ENCODE measurements at regions not wholly inside any gene's neighbourhood (a gene's known extent, or its start where the extent isn't known, plus 50 kb on each side); places are given as distances from the start of the nearest gene placed in this dataset.
A peak's percentile ranks its signal among the peaks of the same experiment; 100 is the strongest.

- DNase-seq (ENCODE audit: low read depth) (no peak), FAIRE-seq (no peak)
- Histone ChIP-seq H3K27me3 (ENCODE audit: insufficient read depth, low read length) (no peaks in the 10 kb centered on the region), H2AFZ (ENCODE audit: low read depth, low read length) (no peak overlapping the region), H3K4me3 (ENCODE audit: insufficient read depth, low read depth, low read length) (no peak overlapping the region), H3K4me1 (ENCODE audit: insufficient read depth, low read length) (peaks cover 7% of the 10 kb centered on the region), H3K9me3 (ENCODE audit: insufficient read depth, low read depth, low read length) (no peaks in the 10 kb centered on the region), H3K9ac (ENCODE audit: low read length) (no peak overlapping the region), H3K4me2 (ENCODE audit: low read length) (no peak overlapping the region), H4K20me1 (ENCODE audit: insufficient read depth, low read length) (no peaks in the 10 kb centered on the region), H3K79me2 (ENCODE audit: insufficient read depth, low read length) (no peaks in the 10 kb centered on the region), H3K27ac (ENCODE audit: low read depth, low read length) (no peak overlapping the region), H3K36me3 (ENCODE audit: insufficient read depth, low read length) (no peaks in the 10 kb centered on the region)
- Mint-ChIP-seq H3K9me3 (ENCODE audit: unreplicated experiment) (peaks cover 15% of the 10 kb centered on the region), H3K36me3 (ENCODE audit: low read depth, unreplicated experiment) (no peaks in the 10 kb centered on the region), H3K27ac (ENCODE audit: unreplicated experiment) (no peak overlapping the region), H3K4me3 (ENCODE audit: unreplicated experiment) (no peak overlapping the region), H3K4me1 (ENCODE audit: low read depth, unreplicated experiment) (no peaks in the 10 kb centered on the region), H3K27me3 (ENCODE audit: low read depth, unreplicated experiment) (peaks cover 3% of the 10 kb centered on the region)
- TF ChIP-seq CTCF (IDR thresholded peaks at IDR 0.05; ENCODE audit: insufficient read depth, low read depth, low read length), result no peak
- no peak for TF ChIP-seq EZH2 (IDR thresholded peaks at IDR 0.05; ENCODE audit: insufficient read depth, low read length)
These were observed 338.6 kb downstream of the PCNX1 start for GRCh38 chr14:71245659-71246361.

GRCh38 chr14:71246539-71246938 lies 339.3 kb downstream of the PCNX1 start:
- H3K9me3 ChIP-seq (ENCODE audit: insufficient read depth, low read depth, low read length), result no peaks in the 10 kb centered on the region
- H3K4me1 Mint-ChIP-seq (ENCODE audit: low read depth, unreplicated experiment), result no peaks in the 10 kb centered on the region
- H3K4me3 ChIP-seq (ENCODE audit: insufficient read depth, low read depth, low read length), result no peak overlapping the region
- no peak overlapping the region for H3K4me3 Mint-ChIP-seq (ENCODE audit: unreplicated experiment)
- no peak overlapping the region for H3K27ac ChIP-seq (ENCODE audit: low read depth, low read length)
- no peak for DNase-seq (ENCODE audit: low read depth)
- H2AFZ ChIP-seq (ENCODE audit: low read depth, low read length), result no peak overlapping the region
- no peak overlapping the region for H3K9ac ChIP-seq (ENCODE audit: low read length)
- no peak for FAIRE-seq
- H3K36me3 ChIP-seq (ENCODE audit: insufficient read depth, low read length), result no peaks in the 10 kb centered on the region
- H3K4me2 ChIP-seq (ENCODE audit: low read length), result no peak overlapping the region
- H3K4me1 ChIP-seq (ENCODE audit: insufficient read depth, low read length), result peaks cover 7% of the 10 kb centered on the region
- H3K36me3 Mint-ChIP-seq (ENCODE audit: low read depth, unreplicated experiment), result no peaks in the 10 kb centered on the region
- peaks cover 15% of the 10 kb centered on the region for H3K9me3 Mint-ChIP-seq (ENCODE audit: unreplicated experiment)
- peaks cover 3% of the 10 kb centered on the region for H3K27me3 Mint-ChIP-seq (ENCODE audit: low read depth, unreplicated experiment)
- no peaks in the 10 kb centered on the region for H3K79me2 ChIP-seq (ENCODE audit: insufficient read depth, low read length)
- H4K20me1 ChIP-seq (ENCODE audit: insufficient read depth, low read length), result no peaks in the 10 kb centered on the region
- TF ChIP-seq EZH2 (IDR thresholded peaks at IDR 0.05; ENCODE audit: insufficient read depth, low read length) (no peak), CTCF (IDR thresholded peaks at IDR 0.05; ENCODE audit: insufficient read depth, low read depth, low read length) (no peak)
- no peak overlapping the region for H3K27ac Mint-ChIP-seq (ENCODE audit: unreplicated experiment)
- no peaks in the 10 kb centered on the region for H3K27me3 ChIP-seq (ENCODE audit: insufficient read depth, low read length)

- H3K4me3 Mint-ChIP-seq (ENCODE audit: unreplicated experiment), result no peak overlapping the region
- Histone ChIP-seq H3K4me1 (ENCODE audit: insufficient read depth, low read length) (peaks cover 7% of the 10 kb centered on the region), H3K79me2 (ENCODE audit: insufficient read depth, low read length) (no peaks in the 10 kb centered on the region), H3K4me3 (ENCODE audit: insufficient read depth, low read depth, low read length) (no peak overlapping the region), H4K20me1 (ENCODE audit: insufficient read depth, low read length) (no peaks in the 10 kb centered on the region), H2AFZ (ENCODE audit: low read depth, low read length) (no peak overlapping the region), H3K27ac (ENCODE audit: low read depth, low read length) (no peak overlapping the region), H3K36me3 (ENCODE audit: insufficient read depth, low read length) (no peaks in the 10 kb centered on the region), H3K27me3 (ENCODE audit: insufficient read depth, low read length) (no peaks in the 10 kb centered on the region), H3K9ac (ENCODE audit: low read length) (no peak overlapping the region), H3K9me3 (ENCODE audit: insufficient read depth, low read depth, low read length) (no peaks in the 10 kb centered on the region), H3K4me2 (ENCODE audit: low read length) (no peak overlapping the region)
- TF ChIP-seq CTCF (IDR thresholded peaks at IDR 0.05; ENCODE audit: insufficient read depth, low read depth, low read length), result no peak
- TF ChIP-seq EZH2 (IDR thresholded peaks at IDR 0.05; ENCODE audit: insufficient read depth, low read length), result no peak
- peaks cover 3% of the 10 kb centered on the region for H3K27me3 Mint-ChIP-seq (ENCODE audit: low read depth, unreplicated experiment)
- no peaks in the 10 kb centered on the region for H3K4me1 Mint-ChIP-seq (ENCODE audit: low read depth, unreplicated experiment)
- no peak overlapping the region for H3K27ac Mint-ChIP-seq (ENCODE audit: unreplicated experiment)
- H3K36me3 Mint-ChIP-seq (ENCODE audit: low read depth, unreplicated experiment), result no peaks in the 10 kb centered on the region
- no peak for DNase-seq (ENCODE audit: low read depth)
- peak; percentile 17 for FAIRE-seq
- H3K9me3 Mint-ChIP-seq (ENCODE audit: unreplicated experiment), result peaks cover 15% of the 10 kb centered on the region
These were observed 339.8 kb downstream of the PCNX1 start for GRCh38 chr14:71247106-71247505.
